IPS DF 6.9 (cell line): ENCODE measurements at regions not wholly inside any gene's neighbourhood (a gene's known extent, or its start where the extent isn't known, plus 50 kb on each side); places are given as distances from the start of the nearest gene placed in this dataset.
A peak's percentile ranks its signal among the peaks of the same experiment; 100 is the strongest.

Experiments
- DNase-seq: peaks from one replicate; pipeline ENCODE4 v3.0.0-alpha.2; 2013; ENCODE audit warnings: low read depth, low spot score
- H3K27ac ChIP-seq: one replicate; pipeline ENCODE4 v1.5.1; 2013; ENCODE audit warnings: low read length, control low read depth
- H3K27me3 ChIP-seq: 2 replicates; pipeline ENCODE4 v1.6.1; 2013; ENCODE audit warnings: mild to moderate bottlenecking, low read length; ENCODE audit not compliant: control insufficient read depth, insufficient read depth
- H3K36me3 ChIP-seq: 2 replicates; pipeline ENCODE4 v1.6.1; 2013; ENCODE audit warnings: low read length; ENCODE audit not compliant: control insufficient read depth, insufficient read depth
- H3K4me1 ChIP-seq: 2 replicates; pipeline ENCODE4 v1.6.1; 2013; ENCODE audit warnings: low read length; ENCODE audit not compliant: control insufficient read depth, insufficient read depth
- H3K4me3 ChIP-seq: 2 replicates; pipeline ENCODE4 v1.5.1; 2013; ENCODE audit warnings: mild to moderate bottlenecking, low read length
- H3K9me3 ChIP-seq: 2 replicates; pipeline ENCODE4 v1.6.1; 2013; ENCODE audit warnings: low read length, inconsistent platforms; ENCODE audit not compliant: control insufficient read depth, insufficient read depth
- WGBS: extraction: QIAGEN DNeasy Blood & Tissue Kit; methylation state at CpG from one replicate; pipeline ENCODE4 v1.1.7; 2013; ENCODE audit warnings: mixed read lengths, missing lambda C conversion rate; ENCODE audit not compliant: insufficient read length, insufficient coverage; 5-methylcytosine and 5-hydroxymethylcytosine counted together

- Histone ChIP-seq H3K27me3 (peaks cover 20% of the 10 kb centered on the region), H3K9me3 (peaks cover 1% of the 10 kb centered on the region; the same call in 1 of the 2 replicates), H3K4me3 (no peak overlapping the region), H3K36me3 (no peaks in the 10 kb centered on the region), H3K4me1 (peaks cover 3% of the 10 kb centered on the region), H3K27ac (no peak overlapping the region)
- no peak for DNase-seq
- no CpG with 5 or more reads among the region's 7 CpGs for WGBS
Observed at GRCh38 chr9:129441852-129442251, 179.0 kb downstream of the C9orf50 start.

DNA sequence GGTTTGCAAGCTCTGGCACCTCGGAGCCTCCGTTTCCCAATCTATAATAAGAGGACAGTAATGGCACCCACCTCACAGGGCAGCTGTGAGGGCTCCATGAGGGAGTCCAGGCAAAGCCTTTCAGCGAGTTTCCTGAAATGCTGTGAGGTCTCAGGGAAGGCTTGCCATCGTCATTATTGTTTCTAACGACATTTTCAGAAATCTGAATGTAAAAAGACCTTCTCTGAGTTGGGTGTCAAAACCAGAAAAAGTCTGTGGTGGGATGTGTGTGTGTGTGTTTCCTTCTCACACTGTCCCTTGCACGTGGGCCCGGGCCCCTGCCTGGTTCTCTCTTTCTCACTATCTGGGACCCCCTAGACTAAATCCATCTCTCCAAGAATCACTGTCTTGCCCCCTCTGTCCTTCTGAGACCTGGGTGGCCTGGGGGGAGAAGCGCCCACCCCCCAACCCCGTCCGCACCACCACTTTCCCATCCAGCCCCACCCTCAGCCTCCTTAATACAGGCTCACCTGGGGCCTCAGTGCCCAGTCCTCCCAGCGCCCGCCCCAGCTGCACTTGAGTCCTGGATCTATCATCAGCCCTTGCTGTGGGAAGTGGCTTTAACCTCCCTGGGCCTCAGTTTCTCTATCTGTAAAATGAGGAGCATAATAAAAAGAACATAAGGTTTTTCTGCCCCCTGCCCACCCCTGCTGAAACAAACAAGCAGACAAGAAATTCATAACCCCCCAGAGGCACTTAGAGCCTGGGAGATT lies 180.3 kb downstream of the C9orf50 start:
- Histone ChIP-seq H3K27ac (no peak overlapping the region), H3K9me3 (peaks cover 1% of the 10 kb centered on the region; the same call in 1 of the 2 replicates), H3K4me3 (no peak overlapping the region), H3K36me3 (no peaks in the 10 kb centered on the region), H3K27me3 (peaks cover 32% of the 10 kb centered on the region), H3K4me1 (peaks cover 5% of the 10 kb centered on the region)
- WGBS = no CpG with 5 or more reads among the region's 12 CpGs
- DNase-seq = no peak

DNA sequence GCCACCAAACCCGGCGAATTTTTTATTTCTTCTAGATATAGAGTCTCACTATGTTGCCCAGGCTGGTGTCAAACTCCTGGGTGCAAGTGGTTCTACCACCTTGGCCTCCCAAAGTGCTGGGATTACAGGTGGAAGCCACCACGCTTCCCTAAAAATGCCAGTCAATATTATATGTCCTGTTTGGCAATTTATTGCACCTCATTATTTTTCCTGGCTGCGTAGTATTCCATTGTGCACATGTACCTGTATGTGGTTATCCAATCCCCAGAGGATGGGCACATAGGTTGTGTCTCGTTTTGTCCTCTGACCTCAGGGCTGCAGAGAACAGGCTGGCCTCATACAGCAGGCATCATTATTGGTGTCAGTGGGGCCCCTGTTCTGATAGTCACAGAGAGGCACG lies 181.7 kb downstream of the C9orf50 start:
- Histone ChIP-seq H3K36me3 (no peaks in the 10 kb centered on the region), H3K27ac (no peak overlapping the region), H3K4me1 (peaks cover 5% of the 10 kb centered on the region), H3K9me3 (peaks cover 1% of the 10 kb centered on the region; the same call in 1 of the 2 replicates), H3K4me3 (no peak overlapping the region), H3K27me3 (peaks cover 33% of the 10 kb centered on the region)
- no CpG with 5 or more reads among the region's 6 CpGs for WGBS
- no peak for DNase-seq

DNA sequence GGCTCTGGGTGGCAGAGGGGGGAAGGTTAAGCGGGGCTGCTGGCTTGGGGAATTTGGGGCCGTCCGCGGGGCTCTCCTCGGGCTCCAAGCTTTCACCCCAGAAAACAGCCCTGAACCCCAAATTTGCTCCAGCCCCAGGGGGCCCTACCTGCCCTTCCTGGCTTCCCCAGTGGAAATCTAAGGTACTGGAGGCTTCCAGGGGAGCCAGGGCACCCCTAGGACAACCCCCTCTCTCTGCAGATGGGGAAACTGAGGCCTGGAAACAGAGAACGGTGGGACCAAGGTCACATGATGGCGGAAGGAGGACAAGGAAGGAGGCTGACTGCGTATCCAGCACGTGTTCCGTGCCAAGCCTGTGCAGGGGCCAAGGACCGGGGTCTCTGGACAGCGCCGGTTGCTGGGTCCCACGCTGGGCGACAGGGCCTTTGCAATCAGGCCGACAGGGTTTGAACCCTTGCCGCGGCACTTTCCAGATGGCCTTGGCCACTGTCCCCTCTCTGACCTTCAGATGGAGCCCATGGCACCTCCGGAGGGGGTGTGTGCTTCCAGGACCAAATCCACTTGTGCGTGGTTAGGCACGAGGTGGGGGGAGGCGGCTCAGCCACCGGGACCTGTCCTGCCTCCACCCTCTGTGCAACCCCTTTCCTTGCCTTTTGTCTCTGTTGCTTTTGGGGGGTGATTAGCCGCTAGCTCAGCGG lies 183.1 kb downstream of the C9orf50 start:
- Histone ChIP-seq H3K27ac (no peak overlapping the region), H3K4me1 (peaks cover 5% of the 10 kb centered on the region), H3K9me3 (peaks cover 1% of the 10 kb centered on the region; the same call in 1 of the 2 replicates), H3K36me3 (no peaks in the 10 kb centered on the region), H3K4me3 (peak overlapping the region; percentile 18; the same call in 1 of the 2 replicates), H3K27me3 (peaks cover 33% of the 10 kb centered on the region)
- no CpG with 5 or more reads among the region's 25 CpGs for WGBS
- no peak for DNase-seq

DNA sequence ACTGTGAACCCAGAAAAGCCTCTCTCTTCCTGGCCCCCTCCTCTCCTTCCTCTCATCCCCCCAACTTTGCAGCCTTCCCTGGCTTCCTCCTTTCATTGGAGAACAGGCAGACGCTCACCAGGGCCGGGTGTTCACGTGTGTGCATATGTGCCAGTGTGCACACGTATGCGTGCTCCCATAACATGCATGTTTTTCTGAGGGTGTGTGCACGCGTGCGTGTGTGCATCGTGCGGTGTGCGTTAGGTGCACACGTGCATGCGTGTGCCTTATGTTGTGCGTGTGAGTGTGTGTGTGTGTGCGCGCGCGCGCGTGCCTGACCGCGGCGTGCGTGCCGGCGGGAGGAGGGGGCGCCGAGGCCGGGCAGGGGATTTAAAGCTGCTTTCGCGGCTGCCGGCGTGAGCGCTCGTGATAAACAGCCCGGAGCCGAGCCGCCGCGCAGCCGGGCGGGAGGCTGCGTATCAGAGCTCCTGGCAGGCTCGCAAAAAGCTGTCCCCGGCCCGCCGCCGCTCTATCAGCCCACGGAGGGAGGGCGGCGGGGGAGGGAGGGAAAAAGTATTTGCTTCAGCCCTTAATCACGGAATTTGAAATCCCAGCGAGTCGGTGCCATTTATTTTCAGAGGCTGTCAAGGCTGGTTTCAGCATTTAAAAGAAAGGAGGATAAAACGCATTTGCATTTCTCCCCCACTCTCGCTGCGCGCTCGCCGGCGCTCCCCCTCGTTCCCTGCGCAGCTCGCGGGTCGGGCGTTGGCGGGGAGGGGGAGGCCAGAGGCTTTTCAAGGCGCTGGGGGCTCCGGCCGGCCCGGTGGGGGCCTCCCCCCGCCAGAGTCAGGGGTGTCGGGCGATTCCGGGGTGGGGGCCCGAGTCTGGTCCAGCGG lies 183.9 kb downstream of the C9orf50 start:
- peaks cover 5% of the 10 kb centered on the region for H3K4me1 ChIP-seq
- peak overlapping the region; percentile 5; the same call in 1 of the 2 replicates for H3K4me3 ChIP-seq
- peaks cover 31% of the 10 kb centered on the region for H3K27me3 ChIP-seq
- no CpG with 5 or more reads among the region's 78 CpGs for WGBS
- peaks cover 1% of the 10 kb centered on the region; the same call in 1 of the 2 replicates for H3K9me3 ChIP-seq
- H3K27ac ChIP-seq = no peak overlapping the region
- no peak for DNase-seq
- no peaks in the 10 kb centered on the region for H3K36me3 ChIP-seq

DNA sequence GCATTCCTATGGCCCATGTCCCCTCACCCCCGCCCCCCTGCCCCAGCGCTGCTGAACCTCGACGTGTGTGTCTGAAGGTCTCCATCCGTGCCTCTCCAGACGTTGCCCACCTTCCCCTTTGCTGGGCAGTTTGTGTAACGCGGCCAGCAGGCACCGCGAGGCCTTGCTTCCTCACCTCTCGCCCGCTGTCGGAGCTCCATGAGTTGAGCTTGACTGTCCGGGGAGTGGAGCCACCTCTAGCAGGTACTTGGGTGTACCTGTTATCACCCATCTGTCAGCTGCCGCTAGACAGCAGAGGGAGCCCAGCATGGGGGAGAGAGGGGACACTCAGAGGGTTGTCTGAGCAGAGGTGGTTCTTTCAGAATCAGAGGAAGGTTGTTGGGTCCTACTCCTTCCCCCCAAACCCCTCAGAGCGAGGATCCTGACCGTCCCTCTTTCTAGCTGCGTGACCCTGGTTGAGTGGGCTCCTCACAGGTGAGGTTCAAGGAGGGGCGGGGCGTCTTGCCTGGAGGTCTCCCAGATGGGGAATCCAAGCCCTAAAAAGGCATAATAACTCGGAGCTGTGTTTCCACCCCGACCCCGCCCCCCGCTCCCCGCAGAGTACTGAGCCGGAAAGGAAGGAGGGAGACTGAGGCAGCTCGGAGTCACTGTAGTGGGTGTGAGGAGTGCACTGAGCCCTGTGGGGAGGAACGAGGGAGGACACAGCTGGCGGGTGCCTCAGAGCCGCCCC lies 184.7 kb downstream of the C9orf50 start:
- peaks cover 31% of the 10 kb centered on the region for H3K27me3 ChIP-seq
- WGBS = no CpG with 5 or more reads among the region's 30 CpGs
- H3K9me3 ChIP-seq = peaks cover 1% of the 10 kb centered on the region; the same call in 1 of the 2 replicates
- peaks cover 5% of the 10 kb centered on the region for H3K4me1 ChIP-seq
- no peak for DNase-seq
- no peak overlapping the region; the same call in 1 of the 2 replicates for H3K4me3 ChIP-seq
- no peak overlapping the region for H3K27ac ChIP-seq
- H3K36me3 ChIP-seq = no peaks in the 10 kb centered on the region

DNA sequence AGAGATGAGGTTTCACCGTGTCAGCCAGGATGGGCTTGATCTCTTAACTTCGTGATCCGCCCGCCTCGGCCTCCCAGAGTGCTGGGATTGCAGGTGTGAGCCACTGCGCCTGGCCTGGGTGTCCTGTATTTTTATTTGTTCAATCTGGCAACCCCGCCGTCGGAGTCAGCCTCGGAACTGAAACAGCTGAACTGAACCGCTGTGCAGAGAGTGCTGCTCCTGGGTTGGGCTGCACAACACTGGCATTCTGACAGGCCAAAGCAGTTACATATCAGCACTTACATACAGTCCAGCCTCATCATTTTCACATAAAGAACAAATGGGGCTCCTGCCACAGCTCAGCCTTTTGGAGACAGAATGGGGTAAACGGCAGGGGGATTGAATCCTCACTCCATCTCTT lies 185.6 kb downstream of the C9orf50 start:
- DNase-seq = no peak
- WGBS = no CpG with 5 or more reads among the region's 12 CpGs
- no peaks in the 10 kb centered on the region for H3K36me3 ChIP-seq
- no peak overlapping the region for H3K27ac ChIP-seq
- H3K4me1 ChIP-seq = peaks cover 5% of the 10 kb centered on the region
- H3K27me3 ChIP-seq = peaks cover 31% of the 10 kb centered on the region
- H3K4me3 ChIP-seq = no peak overlapping the region
- H3K9me3 ChIP-seq = peaks cover 1% of the 10 kb centered on the region; the same call in 1 of the 2 replicates

DNA sequence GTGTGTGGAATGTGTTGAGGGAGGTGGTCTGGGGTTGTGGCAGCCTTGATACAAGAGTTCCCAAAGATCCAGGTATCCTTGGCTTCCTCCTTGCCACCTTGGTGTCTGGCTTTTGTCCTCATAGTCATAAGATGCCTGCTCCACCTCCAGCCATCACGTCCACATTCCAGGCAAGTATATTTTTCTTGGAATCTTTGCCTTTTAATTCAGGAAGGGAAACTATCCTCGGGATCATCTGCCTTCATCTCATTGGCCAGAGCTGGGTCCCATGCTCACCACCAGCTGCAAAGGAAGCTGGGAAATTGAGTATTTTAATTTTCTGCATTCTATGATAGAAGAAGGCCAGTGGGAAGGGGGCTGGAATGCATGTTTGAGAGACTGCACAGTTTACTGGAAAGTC lies 186.7 kb downstream of the C9orf50 start:
- no CpG with 5 or more reads among the region's 2 CpGs for WGBS
- Histone ChIP-seq H3K27ac (no peak overlapping the region), H3K4me1 (peaks cover 5% of the 10 kb centered on the region), H3K4me3 (no peak overlapping the region), H3K27me3 (peaks cover 29% of the 10 kb centered on the region), H3K36me3 (no peaks in the 10 kb centered on the region), H3K9me3 (no peaks in the 10 kb centered on the region)
- DNase-seq = no peak

DNA sequence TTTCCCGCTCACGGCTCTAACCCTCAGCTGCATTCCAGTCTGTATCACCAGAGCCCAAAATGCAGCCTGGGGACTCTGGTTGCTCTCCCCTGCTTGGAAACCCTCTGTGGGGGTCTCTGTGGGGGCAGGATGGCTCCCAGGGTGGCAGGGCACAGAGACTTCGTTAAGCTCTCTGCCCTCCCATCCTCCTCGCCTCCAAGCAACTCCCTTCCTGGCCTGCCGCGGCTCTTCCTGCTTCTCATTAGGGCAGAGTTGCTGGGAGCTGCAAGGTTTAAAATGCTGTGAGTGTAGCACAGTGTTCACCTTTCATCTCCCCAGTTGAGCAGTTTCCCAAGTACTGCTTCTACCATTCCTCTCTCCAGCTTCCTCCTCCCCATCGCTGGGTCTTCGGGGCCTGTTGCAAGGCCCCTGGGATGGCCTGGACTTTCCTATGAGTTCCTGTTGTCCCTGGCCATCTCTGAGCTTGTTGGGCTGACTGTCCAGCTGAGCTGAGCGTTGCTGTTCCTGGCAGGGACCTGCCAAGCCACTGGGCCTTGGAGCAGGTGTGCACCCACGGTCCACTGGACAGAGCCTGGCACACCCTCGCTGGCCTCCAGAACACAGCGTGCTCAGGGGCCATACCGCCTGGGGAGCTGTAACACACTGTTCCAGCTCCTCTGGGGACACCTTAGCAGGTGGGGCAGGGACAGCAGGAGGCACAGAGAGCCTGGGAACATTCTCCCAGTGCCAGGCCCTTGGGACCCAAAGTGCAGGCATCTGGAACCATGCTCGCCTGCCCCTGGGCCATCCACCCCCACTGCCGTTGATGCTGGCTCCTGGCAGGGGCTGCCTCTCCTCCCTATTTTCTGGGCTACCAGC lies 188.4 kb downstream of the C9orf50 start:
- no peak overlapping the region for H3K27ac ChIP-seq
- H3K9me3 ChIP-seq = no peaks in the 10 kb centered on the region

More for the DNA sequence above, 188.4 kb downstream of the C9orf50 start:
- no CpG with 5 or more reads among the region's 15 CpGs for whole genome bisulfite sequencing
- H3K4me1 ChIP-seq = peaks cover 3% of the 10 kb centered on the region
- peaks cover 16% of the 10 kb centered on the region; the same call in 1 of the 2 replicates for H3K27me3 ChIP-seq
- no peak for DNase-seq
- H3K4me3 ChIP-seq = no peak overlapping the region
- H3K36me3 ChIP-seq = no peaks in the 10 kb centered on the region
